Urothelium cell line (cell line): ENCODE measurements at regions not wholly inside any gene's neighbourhood (a gene's known extent, or its start where the extent isn't known, plus 50 kb on each side); places are given as distances from the start of the nearest gene placed in this dataset.

Source experiments
- DNase-seq: peaks from one replicate; pipeline ENCODE4 v3.0.0; 2011; ENCODE audit warnings: low spot score, mixed read lengths
- FAIRE-seq: peaks from 2 replicates; lab custom pipeline; 2011; peaks lifted over from hg19 to GRCh38; lab: Jason Lieb, UNC

DNA sequence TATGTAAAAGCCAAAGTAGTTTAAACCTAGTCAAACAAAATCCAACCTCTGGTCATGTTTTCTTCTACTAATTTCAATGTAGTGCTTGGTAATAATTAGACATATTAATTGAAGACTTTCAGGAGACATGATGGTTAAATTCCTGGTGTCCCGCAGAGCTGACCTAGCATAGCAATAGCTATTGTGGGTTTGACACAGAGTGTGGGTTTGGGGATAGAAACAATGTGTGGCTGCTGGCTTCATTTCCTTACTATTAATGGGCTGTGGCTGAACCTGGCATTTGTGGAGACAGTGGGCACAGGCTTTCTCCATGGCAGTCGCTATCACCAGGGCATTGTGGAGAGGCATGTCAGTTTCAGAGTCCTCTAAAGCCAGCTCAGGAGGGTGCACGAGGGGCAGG is 54.1 kb upstream of the GGTLC1 start:
- FAIRE-seq: no peak
- no peak for DNase-seq

DNA sequence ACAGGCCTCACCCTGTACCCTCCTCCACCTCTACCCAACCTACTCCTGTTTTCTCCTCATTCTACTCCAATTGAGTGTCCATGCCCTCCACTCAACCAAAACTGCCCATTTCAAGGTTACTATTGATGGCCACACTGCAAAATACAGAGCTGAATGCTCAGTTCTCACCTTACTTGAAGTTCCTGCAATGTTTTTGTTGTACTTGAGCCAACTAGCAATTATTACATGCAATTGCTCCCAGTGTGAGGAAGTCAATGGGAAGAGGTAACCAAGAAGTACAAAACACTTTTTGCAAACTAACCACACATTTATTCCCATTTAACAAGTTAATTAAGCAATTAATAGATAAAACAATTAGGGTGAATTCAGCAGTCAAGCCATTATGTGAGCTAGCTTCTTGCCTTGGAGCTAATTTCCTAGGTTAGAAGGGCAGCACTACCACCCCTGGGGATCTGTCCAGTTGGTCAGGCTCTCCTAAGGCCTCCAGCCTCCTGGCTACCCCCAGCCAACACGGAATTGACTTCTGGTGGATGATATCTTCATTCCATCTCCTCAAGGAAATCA is 52.4 kb upstream of the GGTLC1 start:
- FAIRE-seq: no peak
- DNase-seq: no peak

DNA sequence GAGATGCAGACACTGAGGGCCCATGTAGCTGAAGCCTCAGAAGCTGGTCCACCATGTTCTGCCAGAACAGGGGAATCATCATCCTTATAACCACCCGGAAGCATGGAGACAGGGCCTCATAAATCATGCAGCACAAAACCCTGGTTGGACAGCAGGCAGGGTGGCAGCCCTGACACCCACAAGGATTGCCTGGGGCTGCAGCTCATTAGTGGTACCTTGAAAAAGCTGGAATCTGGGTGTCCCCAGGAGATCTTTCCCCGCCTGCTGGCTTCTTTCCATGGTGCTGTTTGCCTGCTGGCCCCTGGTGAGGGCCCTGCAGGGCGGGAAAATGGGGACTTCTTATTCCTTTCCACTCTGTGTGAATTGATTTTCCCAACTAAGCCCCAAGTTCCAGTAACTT is 50.6 kb upstream of the GGTLC1 start:
- FAIRE-seq (no peak), DNase-seq (no peak)
